OCI-LY7 (cell line): ENCODE measurements at regions not wholly inside any gene's neighbourhood (a gene's known extent, or its start where the extent isn't known, plus 50 kb on each side); places are given as distances from the start of the nearest gene placed in this dataset.
"Not testable (repeated sequence)": the region's sequence is repeated elsewhere in the genome, so short reads cannot be mapped to it uniquely, and the experiment has no call there.

Experiments
- CTCF ChIP-seq: fragments of 200-600 bp; sonication (generic); conservative IDR thresholded peaks from 2 replicates; pipeline ENCODE4 v1.5.1; 2014; ENCODE audit warnings: mild to moderate bottlenecking, antibody characterized with exemption, low read length, moderate library complexity, mixed read lengths
- EZH2phosphoT487 ChIP-seq: fragments of 200-600 bp; sonication (generic); IDR thresholded peaks from 2 replicates; pipeline ENCODE4 v1.6.1; 2018; ENCODE audit warnings: low read depth, borderline replicate concordance, mild to moderate bottlenecking, mixed run types, antibody characterized with exemption, low read length, moderate library complexity, mixed read lengths

- not testable (repeated sequence) for TF ChIP-seq CTCF, EZH2phosphoT487
Observed at GRCh38 chr14:40348104-40348503, 915.9 kb upstream of the FBXO33 start.
